Keratinocyte (primary cell): ENCODE measurements at regions not wholly inside any gene's neighbourhood (a gene's known extent, or its start where the extent isn't known, plus 50 kb on each side); places are given as distances from the start of the nearest gene placed in this dataset.

Experiments used
- EZH2 ChIP-seq: IDR thresholded peaks from one replicate; pipeline ENCODE4 v1.6.1; 2012; ENCODE audit warnings: inconsistent platforms, mild to moderate bottlenecking, low read length, moderate library complexity
- TF ChIP-seq, protein P1 (sequence below), 3 experiments: IDR thresholded peaks in 1 of 3; conservative IDR thresholded peaks in 1 of 3; optimal IDR thresholded peaks in 1 of 3; 2 replicates in 2 of 3; 3 replicates in 1 of 3; pipeline versions ENCODE3 to v1.5.1; 2011; ENCODE audit warnings: low read length in 3 of 3, mild to moderate bottlenecking in 3 of 3, moderate library complexity in 2 of 3, control low read depth in 1 of 3, inconsistent platforms in 1 of 3; ENCODE audit not compliant: insufficient read depth in 2 of 3; ENCODE audit errors: extremely low read depth in 1 of 3

DNA sequence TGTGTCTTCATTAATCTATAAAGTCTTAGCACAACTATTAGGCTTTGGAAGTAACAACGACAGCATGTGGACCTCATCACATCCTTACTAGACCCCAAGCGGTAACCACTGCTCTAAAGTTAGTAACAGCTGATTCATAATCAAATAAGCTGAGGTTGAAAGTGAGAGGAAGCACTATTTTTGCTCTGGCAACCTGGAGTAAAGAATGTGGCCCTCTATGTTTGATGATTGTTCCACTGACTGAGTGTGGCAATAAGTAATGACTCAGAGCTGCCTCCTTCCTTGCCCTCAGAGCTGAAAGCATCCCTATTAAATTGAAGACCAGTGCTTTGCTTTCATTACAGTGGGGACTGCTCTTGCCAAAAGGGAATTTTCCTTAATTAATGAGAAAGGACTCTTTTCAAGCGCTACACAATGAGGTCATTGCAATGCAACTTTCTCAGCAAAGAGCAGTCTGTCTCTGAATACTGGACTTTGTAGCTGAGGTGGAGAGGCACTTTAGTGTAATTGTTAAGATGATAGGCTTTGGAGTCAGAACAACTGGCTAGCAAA, 906.1 kb upstream of the RAG2 start:
- TF ChIP-seq, protein P1, sequence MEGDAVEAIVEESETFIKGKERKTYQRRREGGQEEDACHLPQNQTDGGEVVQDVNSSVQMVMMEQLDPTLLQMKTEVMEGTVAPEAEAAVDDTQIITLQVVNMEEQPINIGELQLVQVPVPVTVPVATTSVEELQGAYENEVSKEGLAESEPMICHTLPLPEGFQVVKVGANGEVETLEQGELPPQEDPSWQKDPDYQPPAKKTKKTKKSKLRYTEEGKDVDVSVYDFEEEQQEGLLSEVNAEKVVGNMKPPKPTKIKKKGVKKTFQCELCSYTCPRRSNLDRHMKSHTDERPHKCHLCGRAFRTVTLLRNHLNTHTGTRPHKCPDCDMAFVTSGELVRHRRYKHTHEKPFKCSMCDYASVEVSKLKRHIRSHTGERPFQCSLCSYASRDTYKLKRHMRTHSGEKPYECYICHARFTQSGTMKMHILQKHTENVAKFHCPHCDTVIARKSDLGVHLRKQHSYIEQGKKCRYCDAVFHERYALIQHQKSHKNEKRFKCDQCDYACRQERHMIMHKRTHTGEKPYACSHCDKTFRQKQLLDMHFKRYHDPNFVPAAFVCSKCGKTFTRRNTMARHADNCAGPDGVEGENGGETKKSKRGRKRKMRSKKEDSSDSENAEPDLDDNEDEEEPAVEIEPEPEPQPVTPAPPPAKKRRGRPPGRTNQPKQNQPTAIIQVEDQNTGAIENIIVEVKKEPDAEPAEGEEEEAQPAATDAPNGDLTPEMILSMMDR (optimal IDR thresholded peaks at IDR 0.05 in 1 of 3, IDR thresholded peaks at IDR 0.05 in 1 of 3, conservative IDR thresholded peaks at IDR 0.05 in 1 of 3; ENCODE audit: extremely low read depth in 1 of 3, insufficient read depth in 2 of 3, low read length in 3 of 3), result no peak
- no peak for TF ChIP-seq EZH2
